B cell (primary cell): ENCODE measurements at regions not wholly inside any gene's neighbourhood (a gene's known extent, or its start where the extent isn't known, plus 50 kb on each side); places are given as distances from the start of the nearest gene placed in this dataset.

Experiments used
- EZH2 ChIP-seq: IDR thresholded peaks from 2 replicates; pipeline ENCODE4 v1.6.1; 2012; ENCODE audit warnings: borderline replicate concordance, low read depth, mild to moderate bottlenecking, moderate library complexity, low read length; ENCODE audit not compliant: insufficient read depth, poor library complexity, severe bottlenecking
- TF ChIP-seq, protein P1 (sequence below): fragments of 200-600 bp; IDR thresholded peaks from one replicate; pipeline ENCODE4 v1.8.0; 2022; ENCODE audit warnings: antibody characterized with exemption, mild to moderate bottlenecking

DNA sequence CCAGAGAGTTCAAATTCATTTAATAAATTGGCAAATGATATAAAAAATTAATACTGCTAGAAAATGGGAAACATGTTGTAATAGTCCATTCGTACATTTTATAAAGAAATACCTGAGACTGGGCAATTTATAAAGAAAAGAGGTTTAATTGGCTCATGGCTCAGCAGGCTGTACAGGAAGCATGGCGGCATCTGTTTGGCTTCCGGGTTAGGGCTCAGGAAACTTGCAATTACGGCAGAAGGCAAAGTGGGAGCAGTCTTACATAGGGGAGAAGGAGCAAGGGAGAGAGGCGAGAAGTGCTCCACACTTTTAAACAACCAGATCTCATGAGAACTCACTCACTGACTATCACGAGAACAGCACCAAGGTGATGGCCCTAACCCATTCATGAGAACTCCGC is 512.0 kb downstream of the DACH1 start:
- TF ChIP-seq, protein P1, sequence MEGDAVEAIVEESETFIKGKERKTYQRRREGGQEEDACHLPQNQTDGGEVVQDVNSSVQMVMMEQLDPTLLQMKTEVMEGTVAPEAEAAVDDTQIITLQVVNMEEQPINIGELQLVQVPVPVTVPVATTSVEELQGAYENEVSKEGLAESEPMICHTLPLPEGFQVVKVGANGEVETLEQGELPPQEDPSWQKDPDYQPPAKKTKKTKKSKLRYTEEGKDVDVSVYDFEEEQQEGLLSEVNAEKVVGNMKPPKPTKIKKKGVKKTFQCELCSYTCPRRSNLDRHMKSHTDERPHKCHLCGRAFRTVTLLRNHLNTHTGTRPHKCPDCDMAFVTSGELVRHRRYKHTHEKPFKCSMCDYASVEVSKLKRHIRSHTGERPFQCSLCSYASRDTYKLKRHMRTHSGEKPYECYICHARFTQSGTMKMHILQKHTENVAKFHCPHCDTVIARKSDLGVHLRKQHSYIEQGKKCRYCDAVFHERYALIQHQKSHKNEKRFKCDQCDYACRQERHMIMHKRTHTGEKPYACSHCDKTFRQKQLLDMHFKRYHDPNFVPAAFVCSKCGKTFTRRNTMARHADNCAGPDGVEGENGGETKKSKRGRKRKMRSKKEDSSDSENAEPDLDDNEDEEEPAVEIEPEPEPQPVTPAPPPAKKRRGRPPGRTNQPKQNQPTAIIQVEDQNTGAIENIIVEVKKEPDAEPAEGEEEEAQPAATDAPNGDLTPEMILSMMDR, result no peak
- TF ChIP-seq EZH2, result no peak
